ENCODE measurements at regions not wholly inside any gene's neighbourhood (a gene's known extent, or its start where the extent isn't known, plus 50 kb on each side); places are given as distances from the start of the nearest gene placed in this dataset.
A peak's percentile ranks its signal among the peaks of the same experiment; 100 is the strongest.

GRCh38 chr12:68460236-68460635 lies 128.1 kb upstream of the MDM1 start:
- H3K9me3 ChIP-seq: no peaks in the 10 kb centered on the region
- no peak overlapping the region for H3K4me3 ChIP-seq
- H3K27ac ChIP-seq: no peak overlapping the region
- no peak for DNase-seq
- no peaks in the 10 kb centered on the region for H3K27me3 ChIP-seq
- 87 to 92% methylated on average over 1 of the region's 1 CpG for WGBS, 2 donors
- peaks cover 0 to 5% (median 0%) of the 10 kb centered on the region in 3 donors for H3K4me1 ChIP-seq
- H3K36me3 ChIP-seq: no peaks in the 10 kb centered on the region
- intact Hi-C loops (cut with DNase I): no loop called here
- TF ChIP-seq CTCF (IDR thresholded peaks at IDR 0.05) (no peak), POLR2A (IDR thresholded peaks at IDR 0.05) (no peak)

DNA sequence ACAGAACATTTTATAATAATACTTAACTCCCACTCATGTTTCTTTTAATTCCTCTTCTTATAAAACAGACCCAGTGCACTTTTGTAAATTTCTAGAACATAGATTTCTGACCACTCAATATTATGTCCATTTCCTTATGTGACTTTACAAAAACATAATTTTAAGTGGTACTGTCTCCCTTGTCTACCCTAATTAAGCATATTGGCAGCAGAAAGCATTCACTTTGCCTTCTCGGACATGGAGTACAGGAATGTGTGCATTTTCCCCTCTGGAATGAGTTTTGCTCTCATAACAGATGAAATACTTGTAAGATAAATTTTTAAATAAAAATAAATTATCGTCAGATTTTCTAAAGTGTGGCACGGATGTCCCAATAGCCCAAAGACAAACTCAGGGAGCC lies 129.5 kb upstream of the MDM1 start:
- Histone ChIP-seq H3K27me3 (no peaks in the 10 kb centered on the region), H3K27ac (no peak overlapping the region), H3K36me3 (no peaks in the 10 kb centered on the region), H3K4me1 (no peaks in the 10 kb centered on the region), H3K4me3 (no peak overlapping the region), H3K9me3 (no peaks in the 10 kb centered on the region)
- DNase-seq: no peak
- intact Hi-C loops (cut with DNase I): no loop called here
- TF ChIP-seq POLR2A (IDR thresholded peaks at IDR 0.05) (no peak), CTCF (IDR thresholded peaks at IDR 0.05) (no peak)
- WGBS, 2 donors: 90 to 93% methylated on average over 3 of the region's 3 CpGs

DNA sequence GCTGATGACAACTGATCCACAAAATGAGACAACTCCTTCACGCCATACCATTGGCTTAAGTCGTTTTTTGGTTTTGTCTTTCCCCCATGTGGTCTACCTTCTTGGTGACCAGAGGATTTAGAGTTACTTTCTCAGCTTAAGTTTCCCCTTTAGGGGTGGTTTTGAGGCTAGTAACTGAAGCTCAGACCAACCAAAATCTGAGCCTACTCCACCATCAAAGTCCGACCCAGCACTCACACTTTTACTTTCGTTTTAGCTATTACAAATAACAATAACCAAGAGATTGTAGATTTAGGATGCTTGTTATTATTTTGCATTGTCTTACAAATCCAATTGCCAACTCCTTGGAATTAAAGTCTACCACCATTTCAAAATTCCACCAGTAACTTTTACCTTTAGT lies 130.6 kb upstream of the MDM1 start:
- Histone ChIP-seq H3K4me1 (no peaks in the 10 kb centered on the region), H3K4me3 (peak overlapping the region in 1 of 4 donors; percentile 35), H3K27ac (no peak overlapping the region), H3K9me3 (no peaks in the 10 kb centered on the region), H3K36me3 (no peaks in the 10 kb centered on the region), H3K27me3 (no peaks in the 10 kb centered on the region)
- DNase-seq: no peak
- intact Hi-C loops (cut with DNase I): no loop called here
- WGBS, 2 donors: 74 to 80% methylated on average over 4 of the region's 4 CpGs
- TF ChIP-seq CTCF (IDR thresholded peaks at IDR 0.05) (no peak), POLR2A (IDR thresholded peaks at IDR 0.05) (no peak)

DNA sequence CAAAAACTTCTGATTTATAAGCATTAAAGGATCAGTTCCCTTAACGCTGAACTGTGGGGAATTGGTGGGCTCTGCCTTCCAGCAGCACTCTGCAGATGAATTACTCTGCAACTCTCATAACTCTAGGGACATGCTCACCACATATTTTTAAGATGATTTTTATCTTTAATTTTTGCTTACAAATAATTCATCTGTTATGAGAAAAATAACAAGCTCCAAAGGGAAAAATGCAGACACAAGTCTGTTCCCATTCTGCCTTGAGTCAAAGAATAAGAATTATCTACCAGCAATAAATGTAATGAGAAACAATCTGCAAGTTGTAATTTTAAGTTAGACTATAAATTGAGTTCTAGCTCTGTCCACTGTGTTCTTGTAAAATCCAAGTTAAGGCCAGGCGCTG lies 133.1 kb upstream of the MDM1 start:
- Histone ChIP-seq H3K27ac (no peak overlapping the region), H3K9me3 (no peaks in the 10 kb centered on the region), H3K36me3 (no peaks in the 10 kb centered on the region), H3K27me3 (no peaks in the 10 kb centered on the region), H3K4me1 (no peaks in the 10 kb centered on the region), H3K4me3 (no peak overlapping the region)
- DNase-seq: no peak
- WGBS, 2 donors: 91 to 93% methylated on average over 2 of the region's 2 CpGs
- intact Hi-C loops (cut with DNase I): no loop called here
- TF ChIP-seq CTCF (IDR thresholded peaks at IDR 0.05) (no peak), POLR2A (IDR thresholded peaks at IDR 0.05) (no peak)

DNA sequence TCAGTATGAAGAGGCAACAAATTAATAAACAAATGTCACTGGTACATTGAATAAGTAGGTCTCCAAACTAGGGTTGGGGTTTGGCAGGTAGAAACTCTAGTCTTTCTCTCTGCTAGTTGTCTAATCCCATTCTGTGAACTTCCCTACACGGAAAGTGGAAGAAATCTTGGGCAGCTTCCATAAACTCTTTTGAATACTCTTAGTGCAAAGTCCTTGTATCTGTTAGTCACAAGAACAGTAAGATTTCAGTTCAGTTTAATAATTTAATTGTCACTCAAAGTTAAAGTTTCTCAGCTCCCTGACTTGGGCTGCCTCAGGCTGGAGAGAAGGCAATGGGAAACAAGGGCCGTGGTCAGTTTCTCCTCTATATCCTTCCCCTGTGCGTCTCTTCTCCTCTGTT lies 135.4 kb upstream of the MDM1 start:
- intact Hi-C loops (cut with DNase I): no loop called here

More for the DNA sequence above, 135.4 kb upstream of the MDM1 start:
- DNase-seq: no peak
- H3K4me3 ChIP-seq: no peak overlapping the region
- 83 to 84% methylated on average over 3 of the region's 3 CpGs for WGBS, 2 donors
- H3K27me3 ChIP-seq: no peaks in the 10 kb centered on the region
- H3K9me3 ChIP-seq: no peaks in the 10 kb centered on the region
- no peak for TF ChIP-seq CTCF (IDR thresholded peaks at IDR 0.05)
- TF ChIP-seq POLR2A (IDR thresholded peaks at IDR 0.05): no peak
- H3K36me3 ChIP-seq: no peaks in the 10 kb centered on the region
- no peak overlapping the region for H3K27ac ChIP-seq
- H3K4me1 ChIP-seq: no peaks in the 10 kb centered on the region
